HepG2 (cell line): ENCODE measurements at regions not wholly inside any gene's neighbourhood (a gene's known extent, or its start where the extent isn't known, plus 50 kb on each side); places are given as distances from the start of the nearest gene placed in this dataset.

Experiments
- ATAC-seq: fragments of 200-7000 bp; cut with Tn5 transposase; 3 replicates; pipeline ENCODE4 v1.9.1; 2020; ENCODE audit warnings: mild to moderate bottlenecking, moderate library complexity
- BruUV-seq: library from RNA; stranded (reverse); fragments of 400-500 nt; replicated peaks from 2 replicates; lab custom pipeline; 2021; lab: Mats Ljungman, UMichigan
- CTCF ChIA-PET: fragments of 300-600 bp; formaldehyde crosslinking; extraction: SDS; loops from one replicate; lab custom pipeline; 2021; ENCODE audit warnings: low total read pairs, inconsistent platforms, low intra/inter-chr PET ratio; lab: Yijun Ruan, JAX
- POLR2A ChIA-PET: fragments of 350-600 bp; sonication (Branson Sonifier 250); formaldehyde crosslinking; loops from one replicate; lab custom pipeline; 2020; ENCODE audit warnings: antibody characterized with exemption, inconsistent platforms; lab: Yijun Ruan, JAX
- DNase-seq: peaks from one replicate; pipeline ENCODE4 v3.0.0-alpha.2; 2015; ENCODE audit warnings: low spot score
- FAIRE-seq: peaks from 3 replicates; lab custom pipeline; 2011; peaks lifted over from hg19 to GRCh38; lab: Jason Lieb, UNC
- H2AFZ ChIP-seq: one replicate; pipeline ENCODE4 v1.6.1; 2011; ENCODE audit warnings: low read length, inconsistent platforms
- H3K27ac ChIP-seq: fragments of 300-600 bp; 3 replicates; pipeline ENCODE4 v1.8.0; 2011; ENCODE audit warnings: mixed run types, mild to moderate bottlenecking, mixed read lengths, low read length, inconsistent platforms; ENCODE audit not compliant: insufficient read depth; ENCODE audit errors: extremely low read length
- H3K27me3 ChIP-seq, 2 experiments: fragments of 200-600 bp in 1 of 2; 2 replicates in 1 of 2; 3 replicates in 1 of 2; pipeline versions ENCODE4 v1.6.0 to v1.8.0; 2011; ENCODE audit warnings: low read length in 2 of 2, mild to moderate bottlenecking in 2 of 2, moderate library complexity in 2 of 2, inconsistent platforms in 1 of 2; ENCODE audit not compliant: insufficient read depth in 2 of 2, control insufficient read depth in 1 of 2
- H3K36me3 ChIP-seq, 2 experiments: fragments of 200-600 bp in 1 of 2; replicated peaks in 1 of 2; 2 replicates in 1 of 2; 3 replicates in 1 of 2; pipeline versions ENCODE4 v1.5.1 to v1.8.0; 2011; ENCODE audit warnings: low read length in 2 of 2, inconsistent platforms in 1 of 2; ENCODE audit not compliant: insufficient read depth in 2 of 2, control insufficient read depth in 1 of 2
- H3K4me1 ChIP-seq: 2 replicates; pipeline ENCODE4 v1.5.1; 2012; ENCODE audit warnings: low read length, inconsistent platforms; ENCODE audit not compliant: insufficient read depth
- H3K4me2 ChIP-seq: 2 replicates; pipeline ENCODE4 v1.6.0; 2011; ENCODE audit warnings: low read depth, low read length, inconsistent platforms
- H3K4me3 ChIP-seq, 3 experiments: fragments of 200-600 bp in 1 of 3; sonication (generic), shearing (Covaris generic) in 1 of 3; replicated peaks in 1 of 3; 2 replicates each; pipeline ENCODE4 v1.5.1; 2011 to 2016; ENCODE audit warnings: low read length in 3 of 3, inconsistent platforms in 2 of 3, low read depth in 2 of 3, mild to moderate bottlenecking in 2 of 3, control low read depth in 1 of 3, mixed read lengths in 1 of 3; ENCODE audit not compliant: insufficient read depth in 1 of 3
- H3K79me2 ChIP-seq: one replicate; pipeline ENCODE4 v1.6.1; 2011; ENCODE audit warnings: low read length, inconsistent platforms; ENCODE audit not compliant: insufficient read depth
- H3K9ac ChIP-seq: 2 replicates; pipeline ENCODE4 v1.6.0; 2011; ENCODE audit warnings: mild to moderate bottlenecking, low read depth, low read length, inconsistent platforms; ENCODE audit not compliant: insufficient read depth
- H3K9me3 ChIP-seq: 2 replicates; pipeline ENCODE4 v1.5.1; 2012; ENCODE audit warnings: mild to moderate bottlenecking, low read length
- H4K20me1 ChIP-seq: 2 replicates; pipeline ENCODE4 v1.6.0; 2011; ENCODE audit warnings: inconsistent platforms, mild to moderate bottlenecking, low read length, moderate library complexity; ENCODE audit not compliant: insufficient read depth
- AGO1 ChIP-seq: fragments of 200-400 bp; formaldehyde crosslinking; IDR thresholded peaks from 2 replicates; pipeline ENCODE4 v1.6.1; 2017; ENCODE audit warnings: mild to moderate bottlenecking, low read depth, low read length, moderate library complexity; ENCODE audit not compliant: poor library complexity, severe bottlenecking
- AKNA ChIP-seq: sonication (generic); formaldehyde crosslinking; IDR thresholded peaks from 2 replicates; pipeline ENCODE4 v1.4.0; 2020; ENCODE audit warnings: missing genetic modification reagents, borderline replicate concordance
- CREBL2 ChIP-seq: sonication (generic); formaldehyde crosslinking; IDR thresholded peaks from 2 replicates; pipeline ENCODE4 v1.8.1; 2023; ENCODE audit warnings: missing genetic modification reagents, mild to moderate bottlenecking, borderline replicate concordance
- FOXC1 ChIP-seq: sonication (generic); formaldehyde crosslinking; IDR thresholded peaks from 2 replicates; pipeline ENCODE4 v1.8.0; 2022; ENCODE audit warnings: mild to moderate bottlenecking, missing genetic modification reagents, borderline replicate concordance
- IRF9 ChIP-seq: sonication (generic); formaldehyde crosslinking; IDR thresholded peaks from 2 replicates; pipeline ENCODE4 v1.8.0; 2022; ENCODE audit warnings: missing genetic modification reagents, mild to moderate bottlenecking, borderline replicate concordance
- ZNF260 ChIP-seq: sonication (generic); formaldehyde crosslinking; IDR thresholded peaks from 2 replicates; pipeline ENCODE4 v1.4.0; 2020; ENCODE audit warnings: missing genetic modification reagents, low read depth, mild to moderate bottlenecking, borderline replicate concordance
- WGBS: methylation state at CpG from one replicate; pipeline ENCODE4 v1.1.6; 2017; ENCODE audit warnings: low lambda C conversion rate; 5-methylcytosine and 5-hydroxymethylcytosine counted together
- in situ Hi-C: cut with HindIII; loops from 2 replicates; pipeline ENCODE4 v1.10.0; 2017; ENCODE audit warnings: low pct_unique_long_range_greater_than_20kb; ENCODE audit not compliant: extremely low pct_ligation_motif_present
- intact Hi-C: fragments of 100-400 bp; cut with micrococcal nuclease; formaldehyde crosslinking; loops from one replicate; pipeline ENCODE4 v1.10.0; 2022; ENCODE audit not compliant: unreplicated experiment

- Histone ChIP-seq H3K4me1 (peaks cover 43% of the 10 kb centered on the region), H3K36me3 (peaks cover 17 to 20% of the 10 kb centered on the region in 2 experiments; a peak in 4 of 5 replicates), H3K4me3 (no peak overlapping the region), H3K4me2 (no peak overlapping the region), H3K9ac (no peak overlapping the region), H3K27me3 (no peaks in the 10 kb centered on the region), H4K20me1 (peaks cover 31% of the 10 kb centered on the region), H3K79me2 (peaks cover 28% of the 10 kb centered on the region), H2AFZ (no peak overlapping the region), H3K9me3 (no peaks in the 10 kb centered on the region), H3K27ac (no peak overlapping the region)
- ATAC-seq = no peak
- POLR2A ChIA-PET = interaction anchor here (0.6 to 2.6 kb wide), 2 partner anchors 21 to 23 kb away, joined by 3 to 6 read pairs; no protein-coding TSS in a partner anchor
- CTCF ChIA-PET = no interaction called here
- TF ChIP-seq AGO1 (no peak), CREBL2 (CRISPR knock-in tag) (no peak), ZNF260 (CRISPR knock-in tag) (no peak), FOXC1 (no peak), AKNA (no peak), IRF9 (no peak)
- intact Hi-C loops (no loop called here), in situ Hi-C loops (no loop called here)
- 77% methylated on average over 3 of the region's 5 CpGs for WGBS
- FAIRE-seq = no peak
- no TSS peak for BruUV-seq
- DNase-seq = no peak
Observed at GRCh38 chr9:127557466-127557869, 54.6 kb upstream of the STXBP1 start.
